Spinal cord (tissue), 9 donors: ENCODE measurements at regions not wholly inside any gene's neighbourhood (a gene's known extent, or its start where the extent isn't known, plus 50 kb on each side); places are given as distances from the start of the nearest gene placed in this dataset.

Source experiments
- DNase-seq, 6 donors: peaks; one replicate each; pipeline versions ENCODE4 v3.0.0 to v3.0.0-alpha.2; 2013 to 2015; ENCODE audit warnings: low spot score in 6 of 6, low read depth in 4 of 6
- H3K27ac ChIP-seq: one replicate; pipeline ENCODE4 v1.5.1; 2013; ENCODE audit warnings: low read depth, low read length, control low read depth
- H3K27me3 ChIP-seq: one replicate; pipeline ENCODE4 v1.6.1; 2013; ENCODE audit warnings: low read length; ENCODE audit not compliant: control insufficient read depth, insufficient read depth
- H3K36me3 ChIP-seq: one replicate; pipeline ENCODE4 v1.6.1; 2013; ENCODE audit warnings: low read length; ENCODE audit not compliant: control insufficient read depth, insufficient read depth
- H3K4me1 ChIP-seq: one replicate; pipeline ENCODE4 v1.6.1; 2013; ENCODE audit warnings: low read length; ENCODE audit not compliant: control insufficient read depth, insufficient read depth
- H3K4me3 ChIP-seq: one replicate; pipeline ENCODE4 v1.5.1; 2013; ENCODE audit warnings: low read depth, low read length, control low read depth
- H3K9me3 ChIP-seq: one replicate; pipeline ENCODE4 v1.6.1; 2013; ENCODE audit warnings: low read length; ENCODE audit not compliant: control insufficient read depth, insufficient read depth
- whole genome bisulfite sequencing: methylation state at CpG from one replicate; pipeline ENCODE4 v1.1.5; 2013; ENCODE audit warnings: missing lambda C conversion rate; ENCODE audit not compliant: insufficient coverage; 5-methylcytosine and 5-hydroxymethylcytosine counted together
- donor health status: healthy.

GRCh38 chr22:47718337-47718736, 955.9 kb downstream of the TBC1D22A start:
- H3K4me3 ChIP-seq, result no peak overlapping the region
- no peaks in the 10 kb centered on the region for H3K36me3 ChIP-seq
- no peak for DNase-seq
- no peaks in the 10 kb centered on the region for H3K27me3 ChIP-seq
- H3K4me1 ChIP-seq, result no peaks in the 10 kb centered on the region
- no peak overlapping the region for H3K27ac ChIP-seq
- WGBS, result 91% methylated on average over 3 of the region's 3 CpGs
- no peaks in the 10 kb centered on the region for H3K9me3 ChIP-seq

- no peaks in the 10 kb centered on the region for H3K36me3 ChIP-seq
- no peak overlapping the region for H3K27ac ChIP-seq
- no peaks in the 10 kb centered on the region for H3K9me3 ChIP-seq
- H3K4me1 ChIP-seq, result no peaks in the 10 kb centered on the region
- no peak for DNase-seq
- 85% methylated on average over 16 of the region's 16 CpGs for WGBS
- H3K4me3 ChIP-seq, result no peak overlapping the region
- H3K27me3 ChIP-seq, result no peaks in the 10 kb centered on the region
These were observed 954.6 kb downstream of the TBC1D22A start for GRCh38 chr22:47716890-47717615.

GRCh38 chr22:47715866-47716578, 953.6 kb downstream of the TBC1D22A start:
- Histone ChIP-seq H3K4me3 (no peak overlapping the region), H3K36me3 (no peaks in the 10 kb centered on the region), H3K27me3 (no peaks in the 10 kb centered on the region), H3K9me3 (no peaks in the 10 kb centered on the region), H3K27ac (no peak overlapping the region), H3K4me1 (no peaks in the 10 kb centered on the region)
- no peak for DNase-seq
- 92% methylated on average over 17 of the region's 18 CpGs for WGBS

- WGBS, result 63% methylated on average over 6 of the region's 10 CpGs
- no peaks in the 10 kb centered on the region for H3K27me3 ChIP-seq
- H3K4me1 ChIP-seq, result no peaks in the 10 kb centered on the region
These were observed 951.5 kb downstream of the TBC1D22A start for GRCh38 chr22:47713941-47714340.

GRCh38 chr22:47710135-47710534, 947.7 kb downstream of the TBC1D22A start:
- H3K4me3 ChIP-seq, result no peak overlapping the region
- no peak overlapping the region for H3K27ac ChIP-seq
- no peaks in the 10 kb centered on the region for H3K27me3 ChIP-seq
- H3K4me1 ChIP-seq, result no peaks in the 10 kb centered on the region
- WGBS, result 80% methylated on average over 1 of the region's 4 CpGs
- no peak for DNase-seq
- H3K9me3 ChIP-seq, result no peaks in the 10 kb centered on the region
- H3K36me3 ChIP-seq, result no peaks in the 10 kb centered on the region

More at GRCh38 chr22:47713941-47714340, 951.5 kb downstream of the TBC1D22A start:
- peak in 1 of 6 donors; percentile 11 for DNase-seq
- Histone ChIP-seq H3K27ac (no peak overlapping the region), H3K9me3 (no peaks in the 10 kb centered on the region), H3K4me3 (no peak overlapping the region), H3K36me3 (no peaks in the 10 kb centered on the region)

GRCh38 chr22:47705350-47705749, 942.9 kb downstream of the TBC1D22A start:
- DNase-seq, result no peak

GRCh38 chr22:47698906-47699305, 936.5 kb downstream of the TBC1D22A start:
- WGBS, result 96% methylated on average over 5 of the region's 8 CpGs
- Histone ChIP-seq H3K9me3 (peaks cover 1% of the 10 kb centered on the region), H3K27ac (no peak overlapping the region), H3K4me3 (no peak overlapping the region), H3K4me1 (no peaks in the 10 kb centered on the region), H3K36me3 (no peaks in the 10 kb centered on the region), H3K27me3 (no peaks in the 10 kb centered on the region)
- DNase-seq, result no peak

More at GRCh38 chr22:47705350-47705749, 942.9 kb downstream of the TBC1D22A start:
- no peaks in the 10 kb centered on the region for H3K27me3 ChIP-seq
- no peaks in the 10 kb centered on the region for H3K4me1 ChIP-seq
- peaks cover 1% of the 10 kb centered on the region for H3K9me3 ChIP-seq
- H3K4me3 ChIP-seq, result no peak overlapping the region
- 13% methylated on average over 1 of the region's 2 CpGs for WGBS
- H3K36me3 ChIP-seq, result no peaks in the 10 kb centered on the region
- H3K27ac ChIP-seq, result no peak overlapping the region

- H3K36me3 ChIP-seq, result no peaks in the 10 kb centered on the region
- H3K27ac ChIP-seq, result no peak overlapping the region
- 100% methylated on average over 1 of the region's 1 CpG for WGBS
These were observed 935.4 kb downstream of the TBC1D22A start for GRCh38 chr22:47697861-47698260.

GRCh38 chr22:47696776-47697175, 934.3 kb downstream of the TBC1D22A start:
- Histone ChIP-seq H3K27ac (no peak overlapping the region), H3K27me3 (no peaks in the 10 kb centered on the region), H3K36me3 (no peaks in the 10 kb centered on the region), H3K4me1 (no peaks in the 10 kb centered on the region), H3K9me3 (peaks cover 1% of the 10 kb centered on the region), H3K4me3 (no peak overlapping the region)
- DNase-seq, result no peak
- no CpG with 5 or more reads among the region's 3 CpGs for WGBS

More at GRCh38 chr22:47697861-47698260, 935.4 kb downstream of the TBC1D22A start:
- no peaks in the 10 kb centered on the region for H3K4me1 ChIP-seq
- H3K9me3 ChIP-seq, result peaks cover 1% of the 10 kb centered on the region
- H3K4me3 ChIP-seq, result no peak overlapping the region
- no peaks in the 10 kb centered on the region for H3K27me3 ChIP-seq
- DNase-seq, result no peak

GRCh38 chr22:47695176-47695575, 932.7 kb downstream of the TBC1D22A start:
- Histone ChIP-seq H3K4me1 (no peaks in the 10 kb centered on the region), H3K27me3 (no peaks in the 10 kb centered on the region), H3K9me3 (no peaks in the 10 kb centered on the region), H3K36me3 (no peaks in the 10 kb centered on the region), H3K4me3 (no peak overlapping the region), H3K27ac (no peak overlapping the region)
- DNase-seq, result no peak
- 91% methylated on average over 5 of the region's 5 CpGs for WGBS
